H1 (cell line): ENCODE measurements at regions not wholly inside any gene's neighbourhood (a gene's known extent, or its start where the extent isn't known, plus 50 kb on each side); places are given as distances from the start of the nearest gene placed in this dataset.

Experiments
- FOSL1 ChIP-seq: IDR thresholded peaks from 2 replicates; pipeline ENCODE4 v1.6.1; 2011; ENCODE audit warnings: mild to moderate bottlenecking, low read depth, low read length, moderate library complexity; ENCODE audit not compliant: insufficient read depth
- JUN ChIP-seq: IDR thresholded peaks from 2 replicates; pipeline ENCODE4 v1.6.1; 2011; ENCODE audit warnings: low read depth, mild to moderate bottlenecking, improper control_type of control experiment, low read length
- RXRA ChIP-seq: IDR thresholded peaks from 2 replicates; pipeline ENCODE4 v1.6.1; 2011; ENCODE audit warnings: low read depth, mild to moderate bottlenecking, low read length, moderate library complexity; ENCODE audit not compliant: insufficient read depth

DNA sequence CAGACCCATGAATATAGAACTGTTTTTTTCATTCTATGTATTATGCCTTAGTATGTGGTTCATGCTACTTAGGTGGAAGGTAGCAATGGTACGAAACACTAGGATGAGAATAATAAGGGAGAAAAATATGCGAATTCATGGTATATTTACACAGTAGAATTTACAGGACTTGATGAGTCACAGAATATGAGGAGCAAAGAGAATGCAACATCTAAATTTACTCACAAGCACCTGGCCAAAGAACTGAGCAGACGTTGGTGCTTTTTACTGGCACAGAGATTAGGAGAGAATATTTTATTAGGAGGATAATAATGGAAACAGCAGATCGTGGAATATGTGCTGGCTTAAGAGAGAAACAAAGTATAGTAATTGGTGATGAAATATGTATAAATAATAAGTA is 785.4 kb upstream of the ROBO1 start (continued):
- TF ChIP-seq JUN = no peak
- no peak for TF ChIP-seq RXRA
- TF ChIP-seq FOSL1 = no peak
